T47D (cell line): ENCODE measurements at regions not wholly inside any gene's neighbourhood (a gene's known extent, or its start where the extent isn't known, plus 50 kb on each side); places are given as distances from the start of the nearest gene placed in this dataset.

Source experiments
- DNase-seq, 2 experiments: peaks; one replicate each; pipeline versions ENCODE4 v3.0.0 to v3.0.0-alpha.2; 2011 to 2012; ENCODE audit warnings: low read depth in 1 of 2, low spot score in 1 of 2
- JUND ChIP-seq: IDR thresholded peaks from 2 replicates; pipeline ENCODE4 v1.6.1; 2012; ENCODE audit warnings: low read depth
- in situ Hi-C: cut with HindIII; loops from 2 replicates; pipeline ENCODE4 v1.10.0; 2016; ENCODE audit warnings: low sequenced_read_pairs, low pct_unique_long_range_greater_than_20kb

- no peak for TF ChIP-seq JUND
- no peak for DNase-seq
- in situ Hi-C loops = no loop called here
Measured at GRCh38 chr11:37642296-37642695, 1044.3 kb upstream of the RAG2 start.

- in situ Hi-C loops = no loop called here
- DNase-seq = no peak
- TF ChIP-seq JUND = no peak
Measured at GRCh38 chr11:37632748-37633147, 1034.7 kb upstream of the RAG2 start.

- no peak for DNase-seq
- in situ Hi-C loops = no loop called here
- no peak for TF ChIP-seq JUND
Measured at GRCh38 chr11:37630866-37631265, 1032.8 kb upstream of the RAG2 start.

GRCh38 chr11:37623778-37624177, 1025.7 kb upstream of the RAG2 start:
- no peak for DNase-seq
- TF ChIP-seq JUND = no peak
- in situ Hi-C loops = no loop called here

- in situ Hi-C loops = no loop called here
- TF ChIP-seq JUND = no peak
Measured at GRCh38 chr11:37621662-37622061, 1023.6 kb upstream of the RAG2 start.

GRCh38 chr11:37616291-37616690, 1018.3 kb upstream of the RAG2 start:
- TF ChIP-seq JUND = no peak
- no peak for DNase-seq
- in situ Hi-C loops = no loop called here

More at GRCh38 chr11:37621662-37622061, 1023.6 kb upstream of the RAG2 start:
- no peak for DNase-seq

GRCh38 chr11:37613031-37613430, 1015.0 kb upstream of the RAG2 start:
- in situ Hi-C loops = no loop called here
- no peak for DNase-seq
- TF ChIP-seq JUND = no peak

GRCh38 chr11:37612146-37612545, 1014.1 kb upstream of the RAG2 start:
- TF ChIP-seq JUND = no peak
- no peak for DNase-seq
- in situ Hi-C loops = no loop called here

- in situ Hi-C loops = no loop called here
- TF ChIP-seq JUND = no peak
- no peak for DNase-seq
Measured at GRCh38 chr11:37605229-37605628, 1007.2 kb upstream of the RAG2 start.

GRCh38 chr11:37598381-37598780, 1000.3 kb upstream of the RAG2 start:
- no peak for DNase-seq
- in situ Hi-C loops = no loop called here
- TF ChIP-seq JUND = no peak

GRCh38 chr11:37597776-37598175, 999.7 kb upstream of the RAG2 start:
- TF ChIP-seq JUND = no peak
- no peak for DNase-seq
- in situ Hi-C loops = no loop called here

GRCh38 chr11:37595845-37596244, 997.8 kb upstream of the RAG2 start:
- in situ Hi-C loops = no loop called here
- no peak for DNase-seq
- TF ChIP-seq JUND = no peak

GRCh38 chr11:37574361-37574760, 976.3 kb upstream of the RAG2 start:
- TF ChIP-seq JUND = no peak
- in situ Hi-C loops = no loop called here
- no peak for DNase-seq

GRCh38 chr11:37572491-37573171, 974.6 kb upstream of the RAG2 start:
- in situ Hi-C loops = no loop called here
- no peak for DNase-seq
- no peak for TF ChIP-seq JUND
